Mucosa of stomach (tissue), 1 donor: ENCODE measurements at regions not wholly inside any gene's neighbourhood (a gene's known extent, or its start where the extent isn't known, plus 50 kb on each side); places are given as distances from the start of the nearest gene placed in this dataset.
"Not testable (repeated sequence)": the region's sequence is repeated elsewhere in the genome, so short reads cannot be mapped to it uniquely, and the experiment has no call there.

ENCODE experiments used
- H3K27me3 ChIP-seq: one replicate; pipeline ENCODE4 v1.7.0; 2013; ENCODE audit warnings: mild to moderate bottlenecking, low read length; ENCODE audit not compliant: control insufficient read depth, insufficient read depth
- H3K36me3 ChIP-seq: one replicate; pipeline ENCODE4 v1.7.0; 2013; ENCODE audit warnings: low read length; ENCODE audit not compliant: control insufficient read depth, insufficient read depth
- H3K4me1 ChIP-seq: one replicate; pipeline ENCODE4 v1.7.0; 2013; ENCODE audit warnings: mild to moderate bottlenecking, low read length; ENCODE audit not compliant: control insufficient read depth, insufficient read depth
- H3K4me3 ChIP-seq: one replicate; pipeline ENCODE4 v1.7.0; 2013; ENCODE audit warnings: low read length
- H3K9ac ChIP-seq: one replicate; pipeline ENCODE4 v1.7.0; 2013; ENCODE audit warnings: mild to moderate bottlenecking, low read length, moderate library complexity
- H3K9me3 ChIP-seq: one replicate; pipeline ENCODE4 v1.7.0; 2013; ENCODE audit warnings: mild to moderate bottlenecking, low read length, moderate library complexity; ENCODE audit not compliant: control insufficient read depth
- donor health status: Pancreatic carcinoma.

DNA sequence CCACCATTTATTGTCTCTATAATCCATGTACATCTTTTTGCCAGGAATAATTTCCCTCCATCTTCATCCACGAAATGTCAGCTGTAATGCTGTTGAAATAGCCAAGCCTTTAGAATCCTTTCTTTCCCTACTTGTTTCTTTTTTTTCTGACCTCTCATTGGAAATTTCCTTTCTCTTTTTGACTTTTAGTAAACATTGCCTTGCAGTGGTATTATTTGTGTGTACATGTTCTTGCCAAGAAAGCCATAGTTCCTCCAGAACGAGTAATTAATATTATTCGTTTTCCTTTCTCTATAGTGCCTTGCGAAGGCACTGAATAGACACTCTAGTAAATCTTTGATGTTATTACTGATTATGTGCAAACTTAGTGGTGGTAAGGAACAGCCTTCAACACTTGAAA, 282.2 kb downstream of the GJA1 start:
- Histone ChIP-seq H3K4me3 (no peak overlapping the region), H3K27me3 (no peaks in the 10 kb centered on the region), H3K4me1 (no peaks in the 10 kb centered on the region), H3K9me3 (no peaks in the 10 kb centered on the region), H3K9ac (no peak overlapping the region), H3K36me3 (no peaks in the 10 kb centered on the region)

DNA sequence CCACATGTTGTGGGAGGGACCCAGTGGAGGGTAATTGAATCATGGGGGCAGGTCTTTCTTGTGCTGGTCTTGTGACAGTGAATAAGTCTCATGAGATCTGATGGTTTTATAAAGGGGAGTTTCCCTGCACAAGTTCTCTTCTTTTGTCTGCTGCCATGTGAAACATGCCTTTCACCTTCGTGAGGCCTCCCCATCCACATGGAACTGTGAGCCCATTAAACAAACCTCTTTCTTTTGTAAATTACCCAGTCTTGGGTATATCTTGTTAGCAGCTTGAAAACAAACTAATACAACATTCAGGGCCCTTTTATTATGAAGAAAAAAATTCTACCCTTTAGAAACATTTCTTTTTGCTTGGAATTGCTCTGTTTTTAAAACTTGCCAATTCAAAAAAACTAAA, 285.4 kb downstream of the GJA1 start:
- H3K4me1 ChIP-seq, H3K4me3 ChIP-seq, H3K9me3 ChIP-seq, H3K36me3 ChIP-seq, H3K9ac ChIP-seq, H3K27me3 ChIP-seq: not testable (repeated sequence)

DNA sequence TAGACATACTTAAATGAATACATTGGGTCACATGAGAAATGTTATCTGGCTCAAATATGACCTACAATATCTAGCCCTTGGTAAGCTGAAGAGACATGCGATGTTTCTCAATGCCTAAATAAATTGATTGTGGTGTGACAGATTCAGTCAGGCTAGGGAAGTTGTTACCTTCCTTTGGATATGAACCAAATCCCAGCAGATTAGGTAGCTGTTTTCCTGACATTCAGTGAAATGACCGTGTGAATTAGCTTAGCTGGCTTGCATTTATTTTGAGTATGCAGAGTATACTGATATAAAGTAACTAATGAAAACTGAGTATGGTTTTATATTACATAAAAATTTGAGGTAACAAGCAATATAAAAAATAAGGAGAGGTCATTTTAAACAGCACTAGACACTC, 288.2 kb downstream of the GJA1 start:
- no peaks in the 10 kb centered on the region for H3K36me3 ChIP-seq
- no peak overlapping the region for H3K9ac ChIP-seq
- no peaks in the 10 kb centered on the region for H3K27me3 ChIP-seq
- no peak overlapping the region for H3K4me3 ChIP-seq
- H3K4me1 ChIP-seq = no peaks in the 10 kb centered on the region
- no peaks in the 10 kb centered on the region for H3K9me3 ChIP-seq

DNA sequence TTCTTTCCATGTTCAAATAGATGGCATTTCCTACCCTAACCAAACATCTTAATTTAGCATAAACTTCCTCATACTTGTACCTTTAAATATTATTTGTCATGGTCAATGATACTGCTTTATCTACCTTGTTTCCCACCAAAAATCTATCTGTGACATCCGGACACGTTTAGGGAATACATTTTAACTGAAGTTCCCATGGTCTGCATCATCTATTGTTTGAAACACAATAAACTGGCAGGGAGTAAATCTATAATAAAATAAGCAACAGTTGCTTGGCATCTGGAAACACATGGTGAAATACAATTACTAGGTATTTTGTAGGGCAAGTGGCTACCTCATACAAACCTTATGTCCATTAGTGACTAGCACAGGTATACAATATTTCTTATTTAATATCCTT, 289.1 kb downstream of the GJA1 start:
- Histone ChIP-seq H3K9me3 (no peaks in the 10 kb centered on the region), H3K4me1 (no peaks in the 10 kb centered on the region), H3K4me3 (no peak overlapping the region), H3K9ac (no peak overlapping the region), H3K27me3 (no peaks in the 10 kb centered on the region), H3K36me3 (no peaks in the 10 kb centered on the region)

DNA sequence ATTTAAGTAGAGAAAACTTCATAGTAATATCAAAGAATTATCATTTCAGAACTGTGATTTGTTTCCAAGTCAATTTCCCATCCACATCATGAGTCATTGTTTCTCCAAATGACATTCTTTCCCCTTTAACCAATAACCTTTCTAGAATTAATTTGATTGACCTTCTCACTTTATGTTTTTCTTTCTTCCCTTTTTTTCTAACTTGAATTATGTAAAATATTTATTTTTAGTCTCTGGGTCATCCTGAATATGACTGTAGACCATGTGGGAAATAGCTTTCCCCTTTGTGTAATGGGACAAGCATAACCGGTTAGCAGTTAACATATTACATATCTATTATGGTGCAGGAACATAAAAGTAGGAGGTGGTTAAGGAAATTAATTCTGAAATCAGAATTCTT, 291.1 kb downstream of the GJA1 start:
- no peaks in the 10 kb centered on the region for H3K27me3 ChIP-seq
- H3K36me3 ChIP-seq = no peaks in the 10 kb centered on the region
- H3K4me1 ChIP-seq = no peaks in the 10 kb centered on the region
- H3K4me3 ChIP-seq = no peak overlapping the region
- no peak overlapping the region for H3K9ac ChIP-seq
- H3K9me3 ChIP-seq = no peaks in the 10 kb centered on the region

DNA sequence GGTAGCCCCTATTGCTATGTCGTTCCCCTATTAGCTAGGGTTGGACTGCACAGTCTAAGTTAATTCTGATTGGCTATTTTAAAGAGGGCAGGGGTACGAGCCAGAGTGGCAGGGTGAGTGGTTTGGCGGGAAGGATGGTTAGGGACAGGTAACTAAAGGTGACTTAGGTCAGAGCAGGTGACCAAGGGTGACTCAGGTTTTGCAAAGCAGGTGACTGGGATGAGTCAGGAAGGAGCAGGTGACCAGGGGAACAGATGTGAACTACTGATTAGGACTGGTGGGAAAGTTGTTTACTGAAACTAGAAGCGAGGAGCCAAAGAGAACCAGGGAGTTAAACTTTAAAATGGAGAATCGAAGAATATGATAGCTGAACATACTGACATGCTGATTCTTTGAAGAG, 295.2 kb downstream of the GJA1 start:
- H3K27me3 ChIP-seq = no peaks in the 10 kb centered on the region
- no peaks in the 10 kb centered on the region for H3K4me1 ChIP-seq
- H3K9me3 ChIP-seq = no peaks in the 10 kb centered on the region
- no peak overlapping the region for H3K4me3 ChIP-seq
- no peaks in the 10 kb centered on the region for H3K36me3 ChIP-seq
- H3K9ac ChIP-seq = no peak overlapping the region

DNA sequence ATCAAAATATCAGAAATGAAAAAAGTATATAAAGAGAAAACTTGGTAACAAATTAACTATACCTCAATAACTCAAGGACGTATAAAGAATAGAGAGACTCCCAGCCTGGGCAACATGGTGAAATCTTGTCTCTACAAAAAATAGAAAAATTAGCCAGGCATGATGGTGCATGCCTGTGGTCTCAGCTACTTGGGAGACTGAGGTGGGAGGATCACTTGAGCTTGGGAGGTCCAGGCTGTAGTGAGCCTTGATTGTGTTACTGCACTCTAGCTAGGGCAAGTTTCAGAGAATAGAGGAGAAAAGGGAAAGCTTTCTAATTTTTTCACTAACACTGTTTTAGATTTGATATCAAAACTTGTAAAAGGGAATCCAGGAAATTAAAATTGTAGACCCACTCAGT, 295.9 kb downstream of the GJA1 start:
- Histone ChIP-seq H3K9ac (no peak overlapping the region), H3K4me3 (no peak overlapping the region), H3K4me1 (no peaks in the 10 kb centered on the region), H3K9me3 (no peaks in the 10 kb centered on the region), H3K36me3 (no peaks in the 10 kb centered on the region), H3K27me3 (no peaks in the 10 kb centered on the region)

DNA sequence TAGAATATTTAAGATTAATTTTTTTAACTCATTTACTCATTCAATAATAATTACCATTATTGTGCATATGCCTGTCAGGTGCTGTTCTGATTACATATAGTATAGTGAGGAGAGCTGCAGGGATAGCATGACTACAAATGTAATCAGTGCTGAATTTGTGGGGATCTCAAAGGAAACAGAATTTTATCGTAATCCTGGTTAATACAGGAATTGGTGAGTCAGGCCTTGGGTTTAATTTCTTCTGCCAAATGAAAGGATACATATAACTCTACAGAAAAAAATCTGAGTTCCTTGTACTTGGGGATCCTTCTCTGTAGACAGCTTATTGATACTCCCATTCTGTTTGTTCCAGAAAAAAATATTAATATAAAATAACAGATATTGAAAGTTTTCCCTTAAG, 297.2 kb downstream of the GJA1 start:
- H3K4me1 ChIP-seq = no peaks in the 10 kb centered on the region
- H3K27me3 ChIP-seq = no peaks in the 10 kb centered on the region
- no peaks in the 10 kb centered on the region for H3K9me3 ChIP-seq
- no peak overlapping the region for H3K9ac ChIP-seq
- no peak overlapping the region for H3K4me3 ChIP-seq
- no peaks in the 10 kb centered on the region for H3K36me3 ChIP-seq

DNA sequence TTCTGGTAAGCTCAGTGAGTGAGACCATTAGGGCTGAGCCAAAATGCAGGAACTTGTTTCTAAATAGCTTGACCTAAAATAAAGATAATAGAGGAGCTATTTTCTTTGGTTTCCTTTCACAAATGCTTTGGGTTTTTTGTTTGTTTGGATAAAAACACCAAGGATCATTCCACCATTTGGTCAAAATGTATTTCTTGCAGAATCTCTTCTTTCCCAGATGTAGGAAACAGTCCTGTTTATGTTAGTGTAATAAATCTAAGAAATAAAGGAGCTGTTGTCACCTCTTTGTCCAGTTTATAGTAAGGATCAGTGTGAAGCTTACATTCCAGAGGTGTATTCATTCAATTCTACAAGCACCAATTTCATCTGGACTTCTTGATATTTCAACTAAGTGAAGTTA, 297.8 kb downstream of the GJA1 start:
- Histone ChIP-seq H3K36me3 (no peaks in the 10 kb centered on the region), H3K27me3 (no peaks in the 10 kb centered on the region), H3K9ac (no peak overlapping the region), H3K4me1 (no peaks in the 10 kb centered on the region), H3K9me3 (no peaks in the 10 kb centered on the region), H3K4me3 (no peak overlapping the region)

DNA sequence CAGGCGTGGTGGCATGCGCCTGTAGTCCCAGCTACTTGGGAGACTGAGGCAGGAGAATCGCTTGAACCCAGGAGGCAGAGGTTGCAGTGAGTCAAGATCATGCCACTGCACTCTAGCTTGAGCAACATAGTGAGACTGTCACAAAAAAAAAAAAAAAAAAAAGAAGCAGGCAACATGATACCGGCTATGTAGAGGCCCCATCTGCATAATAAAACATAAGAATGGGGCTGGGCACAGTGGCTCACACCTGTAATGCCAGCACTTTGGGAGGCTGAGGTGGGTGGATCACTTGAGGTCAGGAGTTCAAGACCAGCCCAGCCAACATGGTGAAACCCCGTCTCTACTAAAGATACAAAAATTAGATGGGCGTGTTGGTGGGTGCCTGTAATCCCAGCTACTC, 304.7 kb downstream of the GJA1 start:
- H3K9ac ChIP-seq, H3K36me3 ChIP-seq, H3K9me3 ChIP-seq, H3K4me1 ChIP-seq, H3K4me3 ChIP-seq, H3K27me3 ChIP-seq: not testable (repeated sequence)

DNA sequence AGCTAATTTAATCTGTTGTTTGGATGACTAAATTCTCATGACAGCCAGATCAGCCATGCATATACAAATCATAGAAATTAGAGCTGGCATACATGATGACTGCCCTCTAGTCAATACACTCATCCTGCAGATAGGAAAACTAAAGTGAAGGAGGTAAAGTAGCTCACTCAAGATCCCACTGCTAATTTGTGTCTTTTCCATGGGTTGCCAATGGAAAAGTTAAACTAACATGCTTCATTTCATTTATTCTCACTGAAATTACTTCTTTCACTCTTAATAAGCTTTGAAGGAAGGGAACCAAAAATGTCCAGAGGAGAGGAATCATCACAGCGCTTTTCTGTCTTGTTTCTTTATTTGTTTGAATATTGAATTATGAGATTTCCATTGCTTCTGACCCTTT, 308.2 kb downstream of the GJA1 start:
- no peaks in the 10 kb centered on the region for H3K4me1 ChIP-seq
- H3K27me3 ChIP-seq = no peaks in the 10 kb centered on the region
- H3K36me3 ChIP-seq = no peaks in the 10 kb centered on the region
- H3K4me3 ChIP-seq = no peak overlapping the region
- H3K9me3 ChIP-seq = no peaks in the 10 kb centered on the region
- H3K9ac ChIP-seq = no peak overlapping the region

DNA sequence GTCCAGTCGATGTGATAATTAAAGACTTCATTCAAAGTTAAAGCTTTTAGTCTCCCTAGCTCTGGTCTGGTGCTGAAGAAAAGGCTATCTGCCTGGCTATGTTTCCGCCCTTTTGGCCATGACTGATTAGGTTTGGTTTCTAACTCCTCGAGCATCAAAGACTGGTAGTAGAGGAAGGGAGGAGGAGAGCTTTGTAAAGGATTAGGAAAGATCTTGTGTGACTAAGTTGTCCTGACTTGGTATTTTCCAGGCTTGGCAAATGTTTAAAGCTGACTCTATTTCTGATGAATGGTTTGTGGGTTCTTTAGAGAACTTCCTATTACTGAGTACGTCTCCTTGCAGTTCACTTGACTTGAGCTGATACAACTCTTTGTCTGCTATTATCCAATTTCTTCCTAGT, 312.9 kb downstream of the GJA1 start:
- H3K36me3 ChIP-seq = no peaks in the 10 kb centered on the region
- no peaks in the 10 kb centered on the region for H3K27me3 ChIP-seq
- no peak overlapping the region for H3K9ac ChIP-seq
- no peaks in the 10 kb centered on the region for H3K9me3 ChIP-seq
- no peaks in the 10 kb centered on the region for H3K4me1 ChIP-seq
- no peak overlapping the region for H3K4me3 ChIP-seq

DNA sequence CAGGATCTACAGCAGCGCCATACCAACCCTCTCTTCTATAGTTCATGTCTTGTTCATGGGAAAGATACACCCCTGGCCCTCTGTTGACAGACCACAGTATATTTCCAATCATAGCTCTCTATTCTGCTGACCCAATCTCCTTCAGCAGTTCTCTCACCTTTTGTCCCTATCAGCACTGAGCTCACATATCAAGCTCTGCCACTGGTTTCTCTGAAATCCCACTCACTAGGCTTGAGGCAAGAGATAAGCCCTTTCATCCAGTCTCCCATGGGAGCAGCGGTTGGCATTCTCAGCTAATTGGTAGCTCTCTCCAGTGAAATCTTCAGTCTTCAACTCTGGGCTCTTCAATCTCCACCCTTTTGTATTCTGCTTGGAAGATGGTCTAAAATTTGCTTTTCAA, 313.4 kb downstream of the GJA1 start:
- no peaks in the 10 kb centered on the region for H3K4me1 ChIP-seq
- no peaks in the 10 kb centered on the region for H3K27me3 ChIP-seq
- no peaks in the 10 kb centered on the region for H3K9me3 ChIP-seq
- no peak overlapping the region for H3K4me3 ChIP-seq
- no peaks in the 10 kb centered on the region for H3K36me3 ChIP-seq
- no peak overlapping the region for H3K9ac ChIP-seq
